Breast epithelium (tissue), 3 donors: ENCODE measurements at regions not wholly inside any gene's neighbourhood (a gene's known extent, or its start where the extent isn't known, plus 50 kb on each side); places are given as distances from the start of the nearest gene placed in this dataset.

Experiments used
- CTCF ChIP-seq, 3 donors: fragments of 450-650 bp; IDR thresholded peaks; one replicate each; pipeline ENCODE4 v1.5.1; 2016 to 2017; ENCODE audit warnings: antibody characterized with exemption in 3 of 3, mild to moderate bottlenecking in 3 of 3, moderate library complexity in 3 of 3
- POLR2A ChIP-seq: fragments of 450-650 bp; IDR thresholded peaks from one replicate; pipeline ENCODE4 v1.6.1; 2016; ENCODE audit warnings: antibody characterized with exemption, mild to moderate bottlenecking, moderate library complexity

GRCh38 chr5:124128867-124129266 lies 616.9 kb downstream of the CSNK1G3 start:
- no peak for TF ChIP-seq POLR2A
- no peak for TF ChIP-seq CTCF (IDR thresholded peaks at IDR 0.05)
